GM12874 (cell line): ENCODE measurements at regions not wholly inside any gene's neighbourhood (a gene's known extent, or its start where the extent isn't known, plus 50 kb on each side); places are given as distances from the start of the nearest gene placed in this dataset.
A peak's percentile ranks its signal among the peaks of the same experiment; 100 is the strongest.

Experiments
- CTCF ChIP-seq: IDR thresholded peaks from 2 replicates; pipeline ENCODE4 v1.5.1; 2011; ENCODE audit warnings: low read depth, mild to moderate bottlenecking, control low read depth, low read length, moderate library complexity; ENCODE audit not compliant: insufficient read depth

GRCh38 chr6:71011871-71012371 is 55.1 kb upstream of the B3GAT2 start:
- TF ChIP-seq CTCF, result no peak

- TF ChIP-seq CTCF, result peak; percentile 75
Observed at GRCh38 chr6:71012866-71013469, 56.1 kb upstream of the B3GAT2 start.

GRCh38 chr6:71015392-71015791 is 58.5 kb upstream of the B3GAT2 start:
- no peak for TF ChIP-seq CTCF

- TF ChIP-seq CTCF, result no peak
Observed at GRCh38 chr6:71028236-71028876, 71.5 kb upstream of the B3GAT2 start.

GRCh38 chr6:71028877-71029252 is 72.0 kb upstream of the B3GAT2 start:
- TF ChIP-seq CTCF, result no peak

GRCh38 chr6:71029555-71029954 is 72.7 kb upstream of the B3GAT2 start:
- no peak for TF ChIP-seq CTCF

- no peak for TF ChIP-seq CTCF
Observed at GRCh38 chr6:71031912-71032311, 75.1 kb upstream of the B3GAT2 start.
